Hepatocyte (in vitro differentiated cells): ENCODE measurements at regions not wholly inside any gene's neighbourhood (a gene's known extent, or its start where the extent isn't known, plus 50 kb on each side); places are given as distances from the start of the nearest gene placed in this dataset.

ENCODE experiments used
- DNase-seq: peaks from one replicate; pipeline ENCODE4 v3.0.0-alpha.2; 2016; ENCODE audit warnings: low spot score
- H2AFZ ChIP-seq: fragments of 200-600 bp; sonication (generic); 2 replicates; pipeline ENCODE4 v1.6.0; 2016; ENCODE audit warnings: antibody characterized with exemption, mild to moderate bottlenecking
- H3K27ac ChIP-seq: fragments of 200-600 bp; sonication (generic); 2 replicates; pipeline ENCODE4 v1.5.1; 2016; ENCODE audit warnings: mild to moderate bottlenecking
- H3K27me3 ChIP-seq: fragments of 200-600 bp; sonication (generic); 2 replicates; pipeline ENCODE4 v1.6.1; 2016
- H3K36me3 ChIP-seq: fragments of 200-600 bp; sonication (generic); replicated peaks from 2 replicates; pipeline ENCODE4 v1.5.1; 2016; ENCODE audit warnings: low read depth; ENCODE audit not compliant: insufficient read depth
- H3K4me1 ChIP-seq: fragments of 200-600 bp; sonication (generic); 2 replicates; pipeline ENCODE4 v1.5.1; 2016; ENCODE audit warnings: mild to moderate bottlenecking, moderate library complexity; ENCODE audit not compliant: insufficient read depth
- H3K4me2 ChIP-seq: fragments of 200-600 bp; sonication (generic); 2 replicates; pipeline ENCODE4 v1.6.0; 2016
- H3K4me3 ChIP-seq: fragments of 200-600 bp; sonication (generic); 2 replicates; pipeline ENCODE4 v1.5.1; 2016; ENCODE audit warnings: mild to moderate bottlenecking
- H3K79me2 ChIP-seq: fragments of 200-600 bp; sonication (generic); 2 replicates; pipeline ENCODE4 v1.6.0; 2017; ENCODE audit warnings: mild to moderate bottlenecking
- H3K9me2 ChIP-seq: fragments of 200-600 bp; sonication (generic); replicated peaks from 2 replicates; pipeline ENCODE4 v1.6.0; 2017; ENCODE audit warnings: mild to moderate bottlenecking; ENCODE audit not compliant: insufficient read depth
- H3K9me3 ChIP-seq: fragments of 200-600 bp; sonication (generic); 2 replicates; pipeline ENCODE4 v1.5.1; 2016; ENCODE audit warnings: low read depth, mild to moderate bottlenecking
- H4K20me1 ChIP-seq: fragments of 200-600 bp; sonication (generic); 2 replicates; pipeline ENCODE4 v1.6.0; 2016; ENCODE audit warnings: mild to moderate bottlenecking; ENCODE audit not compliant: insufficient read depth, poor library complexity, severe bottlenecking
- EZH2 ChIP-seq: fragments of 200-600 bp; sonication (generic); IDR thresholded peaks from 2 replicates; pipeline ENCODE4 v1.6.1; 2016; ENCODE audit warnings: antibody characterized with exemption, mild to moderate bottlenecking, borderline replicate concordance
- EZH2phosphoT487 ChIP-seq: fragments of 200-600 bp; sonication (generic); IDR thresholded peaks from one replicate; pipeline ENCODE4 v1.6.1; 2018; ENCODE audit warnings: antibody characterized with exemption, mild to moderate bottlenecking, low read depth, moderate library complexity; ENCODE audit not compliant: unreplicated experiment, severe bottlenecking
- WGBS: methylation state at CpG from one replicate; pipeline ENCODE4 v1.1.6; 2016; ENCODE audit warnings: low lambda C conversion rate; ENCODE audit errors: missing lambda C conversion rate; 5-methylcytosine and 5-hydroxymethylcytosine counted together
- TF ChIP-seq, protein P1 (sequence below): fragments of 200-600 bp; sonication (generic); IDR thresholded peaks from 2 replicates; pipeline ENCODE4 v1.5.1; 2016; ENCODE audit warnings: antibody characterized with exemption, mild to moderate bottlenecking; ENCODE audit not compliant: poor library complexity

DNA sequence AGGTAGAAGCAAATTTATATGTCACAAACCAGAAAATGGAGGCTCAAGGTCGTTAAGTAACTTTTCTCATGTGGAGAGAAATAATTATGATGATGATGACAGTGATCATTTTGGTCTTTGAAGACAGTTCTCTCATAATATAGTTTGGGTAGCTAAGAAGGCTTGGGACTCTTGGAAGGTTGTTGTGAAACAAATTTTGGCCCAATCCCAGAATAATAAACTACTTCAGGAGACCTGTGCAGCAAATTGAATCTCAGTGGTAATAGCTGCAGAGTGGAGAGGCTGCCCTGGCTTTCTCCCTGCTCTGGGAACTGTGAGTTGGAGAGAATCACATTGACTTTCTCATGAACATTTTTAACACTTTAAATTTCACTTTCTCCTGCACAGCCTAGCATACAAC, 217.2 kb upstream of the BOD1L1 start:
- Histone ChIP-seq H3K27me3 (no peaks in the 10 kb centered on the region), H2AFZ (no peak overlapping the region), H3K27ac (no peak overlapping the region), H3K4me1 (peaks cover 10% of the 10 kb centered on the region), H3K4me3 (no peak overlapping the region), H3K4me2 (no peak overlapping the region), H3K79me2 (no peaks in the 10 kb centered on the region), H4K20me1 (no peaks in the 10 kb centered on the region), H3K9me3 (no peaks in the 10 kb centered on the region), H3K9me2 (no peaks in the 10 kb centered on the region), H3K36me3 (no peaks in the 10 kb centered on the region)
- TF ChIP-seq EZH2phosphoT487 (no peak), EZH2 (no peak)
- TF ChIP-seq, protein P1, sequence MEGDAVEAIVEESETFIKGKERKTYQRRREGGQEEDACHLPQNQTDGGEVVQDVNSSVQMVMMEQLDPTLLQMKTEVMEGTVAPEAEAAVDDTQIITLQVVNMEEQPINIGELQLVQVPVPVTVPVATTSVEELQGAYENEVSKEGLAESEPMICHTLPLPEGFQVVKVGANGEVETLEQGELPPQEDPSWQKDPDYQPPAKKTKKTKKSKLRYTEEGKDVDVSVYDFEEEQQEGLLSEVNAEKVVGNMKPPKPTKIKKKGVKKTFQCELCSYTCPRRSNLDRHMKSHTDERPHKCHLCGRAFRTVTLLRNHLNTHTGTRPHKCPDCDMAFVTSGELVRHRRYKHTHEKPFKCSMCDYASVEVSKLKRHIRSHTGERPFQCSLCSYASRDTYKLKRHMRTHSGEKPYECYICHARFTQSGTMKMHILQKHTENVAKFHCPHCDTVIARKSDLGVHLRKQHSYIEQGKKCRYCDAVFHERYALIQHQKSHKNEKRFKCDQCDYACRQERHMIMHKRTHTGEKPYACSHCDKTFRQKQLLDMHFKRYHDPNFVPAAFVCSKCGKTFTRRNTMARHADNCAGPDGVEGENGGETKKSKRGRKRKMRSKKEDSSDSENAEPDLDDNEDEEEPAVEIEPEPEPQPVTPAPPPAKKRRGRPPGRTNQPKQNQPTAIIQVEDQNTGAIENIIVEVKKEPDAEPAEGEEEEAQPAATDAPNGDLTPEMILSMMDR, result no peak
- no peak for DNase-seq
- WGBS, result 67% methylated on average over 1 of the region's 1 CpG

DNA sequence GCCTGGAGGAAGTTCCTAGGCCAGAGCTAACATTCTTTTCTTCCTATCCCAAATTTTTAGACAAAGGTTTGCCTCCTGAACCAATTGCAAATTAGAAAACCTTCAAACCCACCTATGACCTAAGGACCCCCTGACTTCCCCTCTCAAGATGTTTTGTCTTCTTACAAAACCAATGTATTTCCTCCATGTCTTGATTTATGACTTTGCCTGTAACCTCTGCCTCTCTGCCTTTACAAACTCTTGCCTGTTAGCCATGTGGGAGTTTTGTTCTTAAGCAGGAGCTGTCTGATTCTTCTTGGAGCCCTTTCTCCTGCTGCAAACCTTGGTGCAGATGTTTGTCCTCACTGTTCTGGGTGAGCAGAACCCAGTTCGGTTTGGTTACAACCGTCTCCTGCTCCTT, 222.3 kb upstream of the BOD1L1 start:
- Histone ChIP-seq H3K4me1 (no peaks in the 10 kb centered on the region), H3K27ac (no peak overlapping the region), H3K79me2 (no peaks in the 10 kb centered on the region), H3K4me3 (no peak overlapping the region), H3K4me2 (no peak overlapping the region), H3K9me2 (no peaks in the 10 kb centered on the region), H3K9me3 (no peaks in the 10 kb centered on the region), H2AFZ (no peak overlapping the region), H3K27me3 (no peaks in the 10 kb centered on the region), H3K36me3 (no peaks in the 10 kb centered on the region), H4K20me1 (no peaks in the 10 kb centered on the region)
- 84% methylated on average over 2 of the region's 2 CpGs for WGBS
- TF ChIP-seq EZH2, result no peak
- TF ChIP-seq, protein P1, result no peak
- TF ChIP-seq EZH2phosphoT487, result no peak
- no peak for DNase-seq

DNA sequence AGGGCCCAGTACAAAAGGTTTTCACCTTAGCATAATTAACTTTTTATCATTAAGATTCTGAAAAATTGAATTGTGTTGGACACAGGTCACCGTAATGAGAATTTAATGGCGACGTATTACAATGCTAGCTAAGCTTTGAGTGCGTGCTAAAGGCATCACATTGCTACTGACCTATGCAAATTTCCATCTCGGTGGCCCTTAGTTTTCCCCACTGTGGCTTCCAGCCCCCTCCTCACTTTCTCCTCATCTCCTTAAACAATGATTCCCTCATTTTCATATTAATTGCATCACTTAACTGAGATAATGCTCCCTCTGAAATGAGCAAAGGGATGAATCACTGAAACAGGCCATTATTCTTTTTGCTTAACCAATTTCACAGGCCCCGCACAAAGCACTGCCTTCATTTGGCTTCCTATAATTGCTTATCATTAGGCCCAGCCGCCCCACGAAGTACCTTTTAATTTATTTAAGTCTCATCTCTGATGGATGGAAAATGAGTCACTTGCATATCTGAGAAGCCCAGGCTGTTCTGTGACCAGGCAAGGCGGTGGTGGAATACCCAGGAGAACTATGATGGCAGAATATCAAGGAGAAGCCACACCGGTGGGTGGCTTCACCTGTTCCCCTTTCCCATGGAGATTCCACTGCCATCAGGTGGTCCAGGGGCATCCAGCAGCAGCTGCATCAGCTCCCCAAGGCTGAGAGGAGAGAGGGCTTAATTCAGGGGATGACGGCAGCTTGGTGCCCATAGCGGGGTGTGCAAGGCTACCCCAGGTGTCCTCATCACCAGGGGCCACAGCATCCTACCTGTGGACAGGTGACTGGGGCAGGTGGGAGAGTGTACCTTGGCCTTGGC, 223.8 kb upstream of the BOD1L1 start:
- TF ChIP-seq EZH2phosphoT487 (no peak), EZH2 (no peak)
- TF ChIP-seq, protein P1, result no peak
- Histone ChIP-seq H4K20me1 (no peaks in the 10 kb centered on the region), H3K9me3 (no peaks in the 10 kb centered on the region), H3K79me2 (no peaks in the 10 kb centered on the region), H3K27me3 (no peaks in the 10 kb centered on the region), H3K4me1 (peaks cover 4% of the 10 kb centered on the region), H3K36me3 (no peaks in the 10 kb centered on the region), H3K9me2 (no peaks in the 10 kb centered on the region), H2AFZ (no peak overlapping the region), H3K27ac (no peak overlapping the region), H3K4me3 (no peak overlapping the region), H3K4me2 (no peak overlapping the region)
- WGBS, result 91% methylated on average over 12 of the region's 12 CpGs
- DNase-seq, result no peak
